Prostate gland (tissue), 2 donors: ENCODE measurements at regions not wholly inside any gene's neighbourhood (a gene's known extent, or its start where the extent isn't known, plus 50 kb on each side); places are given as distances from the start of the nearest gene placed in this dataset.

Experiments used
- POLR2AphosphoS5 ChIP-seq: sonication (generic); formaldehyde crosslinking; IDR thresholded peaks from one replicate; pipeline ENCODE4 v1.6.1; 2017; ENCODE audit warnings: antibody characterized with exemption
- TF ChIP-seq, protein P1 (sequence below), 4 experiments: fragments of 200-600 bp in 2 of 4; fragments of 450-650 bp in 2 of 4; sonication (generic) in 2 of 4; IDR thresholded peaks; 1 replicate in 3 of 4; 2 replicates in 1 of 4; pipeline ENCODE4 v1.5.1; 2016 to 2019; ENCODE audit warnings: antibody characterized with exemption in 4 of 4, mild to moderate bottlenecking in 2 of 4, moderate library complexity in 2 of 4

DNA sequence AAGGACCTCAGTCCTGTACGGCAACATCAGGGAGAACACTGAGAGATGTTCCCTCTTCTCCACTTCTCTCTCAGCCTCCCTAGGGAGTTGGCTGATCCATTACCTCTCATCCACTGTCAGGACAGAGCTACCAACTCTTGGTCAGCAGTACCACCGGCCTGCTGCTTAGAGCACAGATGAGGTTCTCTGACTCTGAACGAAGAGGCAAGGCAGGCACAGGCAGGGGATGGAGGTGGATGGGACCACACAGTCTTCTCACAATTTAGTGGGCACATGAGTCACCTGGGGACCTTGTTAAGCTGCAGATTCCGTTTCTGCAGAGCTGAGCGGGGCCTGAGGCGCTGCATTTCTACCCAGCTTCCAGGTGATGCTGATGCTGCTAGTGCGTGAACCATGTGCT is 128.6 kb upstream of the CCL2 start:
- no peak for TF ChIP-seq POLR2AphosphoS5
- TF ChIP-seq, protein P1, sequence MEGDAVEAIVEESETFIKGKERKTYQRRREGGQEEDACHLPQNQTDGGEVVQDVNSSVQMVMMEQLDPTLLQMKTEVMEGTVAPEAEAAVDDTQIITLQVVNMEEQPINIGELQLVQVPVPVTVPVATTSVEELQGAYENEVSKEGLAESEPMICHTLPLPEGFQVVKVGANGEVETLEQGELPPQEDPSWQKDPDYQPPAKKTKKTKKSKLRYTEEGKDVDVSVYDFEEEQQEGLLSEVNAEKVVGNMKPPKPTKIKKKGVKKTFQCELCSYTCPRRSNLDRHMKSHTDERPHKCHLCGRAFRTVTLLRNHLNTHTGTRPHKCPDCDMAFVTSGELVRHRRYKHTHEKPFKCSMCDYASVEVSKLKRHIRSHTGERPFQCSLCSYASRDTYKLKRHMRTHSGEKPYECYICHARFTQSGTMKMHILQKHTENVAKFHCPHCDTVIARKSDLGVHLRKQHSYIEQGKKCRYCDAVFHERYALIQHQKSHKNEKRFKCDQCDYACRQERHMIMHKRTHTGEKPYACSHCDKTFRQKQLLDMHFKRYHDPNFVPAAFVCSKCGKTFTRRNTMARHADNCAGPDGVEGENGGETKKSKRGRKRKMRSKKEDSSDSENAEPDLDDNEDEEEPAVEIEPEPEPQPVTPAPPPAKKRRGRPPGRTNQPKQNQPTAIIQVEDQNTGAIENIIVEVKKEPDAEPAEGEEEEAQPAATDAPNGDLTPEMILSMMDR (IDR thresholded peaks at IDR 0.05), result no peak
